Naive B cell (primary cell): ENCODE measurements at regions not wholly inside any gene's neighbourhood (a gene's known extent, or its start where the extent isn't known, plus 50 kb on each side); places are given as distances from the start of the nearest gene placed in this dataset.

Experiments used
- ATAC-seq, 2 donors: fragments of 150-1000 bp; cut with Tn5 transposase; 2 replicates each; pipeline ENCODE4 v1.10.0; 2021; ENCODE audit warnings: low read depth in 2 of 2, mild to moderate bottlenecking in 2 of 2, moderate library complexity in 2 of 2
- DNase-seq: peaks from one replicate; pipeline ENCODE4 v3.0.0; 2022
- H3K27ac Mint-ChIP-seq, 6 donors: one replicate each; pipeline ENCODE4 v1.8.0; 2020 to 2022; ENCODE audit warnings: mild to moderate bottlenecking in 6 of 6, mixed read lengths in 6 of 6, moderate library complexity in 5 of 6, inconsistent platforms in 2 of 6
- H3K27me3 Mint-ChIP-seq, 3 donors: one replicate each; pipeline ENCODE4 v1.8.0; 2021 to 2022; ENCODE audit warnings: mixed read lengths in 3 of 3, mild to moderate bottlenecking in 1 of 3
- H3K36me3 Mint-ChIP-seq, 2 donors: one replicate each; pipeline ENCODE4 v1.8.0; 2020 to 2022; ENCODE audit warnings: mixed read lengths in 2 of 2, inconsistent platforms in 1 of 2, mild to moderate bottlenecking in 1 of 2
- H3K4me1 Mint-ChIP-seq, 3 donors: one replicate each; pipeline ENCODE4 v1.8.0; 2020 to 2022; ENCODE audit warnings: mixed read lengths in 3 of 3, inconsistent platforms in 1 of 3, mild to moderate bottlenecking in 1 of 3, moderate library complexity in 1 of 3
- H3K4me3 Mint-ChIP-seq, 8 donors: one replicate each; pipeline ENCODE4 v1.8.0; 2020 to 2022; ENCODE audit warnings: mild to moderate bottlenecking in 8 of 8, mixed read lengths in 8 of 8, moderate library complexity in 8 of 8, inconsistent platforms in 2 of 8
- H3K9me3 Mint-ChIP-seq, 7 donors: one replicate each; pipeline ENCODE4 v1.8.0; 2020 to 2022; ENCODE audit warnings: mixed read lengths in 7 of 7, mild to moderate bottlenecking in 5 of 7, inconsistent platforms in 2 of 7, moderate library complexity in 1 of 7

DNA sequence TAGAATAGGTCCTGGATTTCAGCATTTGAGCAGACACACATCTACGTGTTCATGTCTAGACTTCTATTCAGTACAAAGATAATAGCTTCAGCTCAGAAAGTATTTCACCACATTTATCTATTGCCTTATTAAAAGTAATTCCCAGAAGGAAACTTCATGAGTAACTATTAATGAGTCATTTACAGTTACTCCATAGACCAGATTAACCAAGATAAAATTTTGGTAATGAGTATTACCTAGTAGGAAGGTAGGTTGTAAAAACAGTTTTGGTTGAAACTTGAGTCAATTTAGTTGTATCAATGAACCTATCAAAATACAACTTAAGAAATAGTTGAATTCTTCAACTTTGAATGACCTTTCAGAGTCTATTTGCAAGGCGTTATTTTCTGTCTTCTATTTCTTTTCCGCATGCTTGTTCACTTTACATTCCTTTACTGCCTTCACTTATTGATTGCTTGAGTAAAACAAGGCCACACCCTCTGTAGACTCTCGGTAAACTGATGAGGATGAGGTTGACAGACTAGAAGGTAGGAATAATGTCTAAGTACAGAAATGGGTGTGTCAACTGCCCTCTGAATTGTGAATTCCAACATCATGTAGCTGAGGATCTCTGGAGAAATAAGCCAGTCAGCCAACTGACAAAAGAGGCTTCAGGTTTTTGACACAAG is 1165.6 kb upstream of the ZEB2 start:
- DNase-seq (no peak), ATAC-seq (no peak)
- H3K27ac Mint-ChIP-seq: no peak overlapping the region
- H3K4me3 Mint-ChIP-seq: no peak overlapping the region
- no peaks in the 10 kb centered on the region for H3K27me3 Mint-ChIP-seq
- H3K36me3 Mint-ChIP-seq: no peaks in the 10 kb centered on the region
- H3K4me1 Mint-ChIP-seq: peaks cover 10 to 12% (median 11%) of the 10 kb centered on the region in 3 donors
- H3K9me3 Mint-ChIP-seq: peaks cover 0 to 1% (median 0%) of the 10 kb centered on the region in 7 donors

DNA sequence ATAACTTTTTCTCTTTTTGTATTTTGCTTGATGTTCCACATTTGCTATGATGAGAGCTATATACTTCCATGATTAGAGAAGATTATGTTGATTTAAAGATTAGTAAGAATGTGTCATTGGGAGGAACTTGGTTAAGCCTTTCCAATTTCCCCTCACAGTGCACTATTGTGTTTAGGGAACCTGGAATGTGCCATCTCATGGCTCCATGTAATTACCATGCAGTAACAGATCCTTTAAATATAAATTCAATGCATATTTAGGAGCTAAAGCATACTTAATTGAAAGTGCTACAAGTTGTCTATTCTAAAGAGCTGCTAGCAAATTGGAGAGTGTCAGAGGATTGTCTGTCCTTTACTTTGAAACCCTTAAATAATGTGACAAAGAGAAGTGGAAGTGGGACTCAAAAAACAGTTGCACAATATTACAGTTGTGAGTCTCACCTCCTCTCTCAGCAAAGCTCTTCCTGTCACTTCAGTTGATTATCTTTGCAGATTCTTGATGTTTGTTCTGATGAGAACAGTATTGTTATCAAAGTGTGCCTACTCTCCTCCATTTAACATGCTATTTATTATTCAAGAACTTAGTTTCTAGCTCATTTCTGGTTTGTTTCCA is 1162.7 kb upstream of the ZEB2 start:
- H3K27me3 Mint-ChIP-seq: no peaks in the 10 kb centered on the region
- no peak overlapping the region for H3K4me3 Mint-ChIP-seq
- no peaks in the 10 kb centered on the region for H3K36me3 Mint-ChIP-seq
- ATAC-seq (no peak), DNase-seq (no peak)
- H3K9me3 Mint-ChIP-seq: peaks cover 0 to 1% (median 0%) of the 10 kb centered on the region in 7 donors
- H3K27ac Mint-ChIP-seq: peak overlapping the region in 1 of 6 donors; percentile 27
- H3K4me1 Mint-ChIP-seq: peaks cover 4 to 5% (median 5%) of the 10 kb centered on the region in 3 donors

DNA sequence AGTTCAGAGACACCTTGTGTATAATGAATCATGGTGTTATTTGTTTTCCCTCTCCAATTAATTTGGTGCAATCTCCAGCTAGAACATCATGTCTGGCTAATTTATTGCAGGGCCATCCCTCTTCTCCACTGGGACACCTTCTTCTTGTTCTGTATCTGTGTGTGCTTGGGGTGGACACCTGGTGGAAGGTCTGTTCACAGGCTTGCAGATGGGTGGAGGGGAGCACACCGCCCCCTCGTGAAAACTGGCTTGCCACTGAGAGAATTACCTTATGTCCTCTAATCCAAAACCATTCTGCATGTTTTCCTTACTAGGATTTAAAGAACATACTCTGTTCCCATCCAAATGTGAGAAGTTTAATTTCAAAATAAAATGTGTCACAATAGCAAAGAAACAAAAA is 1160.4 kb upstream of the ZEB2 start:
- Mint-ChIP-seq H3K4me1 (no peaks in the 10 kb centered on the region), H3K9me3 (peaks cover 0 to 1% (median 0%) of the 10 kb centered on the region in 7 donors), H3K36me3 (no peaks in the 10 kb centered on the region), H3K27ac (no peak overlapping the region), H3K27me3 (no peaks in the 10 kb centered on the region), H3K4me3 (no peak overlapping the region)
- DNase-seq (no peak), ATAC-seq (no peak)

DNA sequence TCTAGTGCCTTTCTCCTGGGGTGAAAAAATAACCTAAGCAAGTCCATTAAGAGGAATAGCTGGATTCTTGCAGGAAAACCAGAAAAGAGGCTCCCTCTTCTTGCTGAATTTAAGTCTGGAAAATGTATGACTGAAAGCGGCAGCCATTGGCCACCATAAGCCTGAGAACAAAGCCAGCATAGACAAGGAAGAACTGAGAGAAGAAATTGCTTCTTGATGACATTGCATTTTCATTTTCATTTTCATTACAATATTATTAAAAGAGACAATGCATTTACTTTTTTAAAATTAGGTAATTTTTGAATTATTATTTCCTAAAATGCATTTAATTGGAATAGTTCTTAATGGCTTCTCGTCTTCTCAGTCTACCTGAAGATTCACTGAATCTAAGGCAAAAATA is 1157.5 kb upstream of the ZEB2 start:
- H3K4me3 Mint-ChIP-seq: no peak overlapping the region

DNA sequence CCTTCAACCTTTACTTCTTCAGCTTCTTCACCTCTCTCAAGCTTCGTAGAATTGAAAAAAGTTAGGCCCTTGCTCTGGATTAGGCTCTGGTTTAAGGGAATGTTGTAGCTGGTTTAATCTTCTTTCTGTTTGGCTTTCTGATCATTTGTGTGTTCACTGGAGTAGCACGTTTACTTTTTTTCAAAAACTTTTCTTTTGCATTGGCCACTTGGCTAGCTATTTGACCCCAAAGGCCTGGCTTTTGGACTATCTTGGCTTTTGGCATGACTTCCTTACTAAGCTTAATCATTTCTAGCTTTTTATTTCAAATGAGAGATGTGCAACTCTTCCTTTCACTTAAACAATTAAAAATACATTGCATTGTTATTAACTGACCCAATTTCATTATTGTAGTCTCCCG is 1154.8 kb upstream of the ZEB2 start:
- ATAC-seq: no peak
- no peak overlapping the region for H3K4me3 Mint-ChIP-seq
- H3K9me3 Mint-ChIP-seq: no peaks in the 10 kb centered on the region
- H3K27me3 Mint-ChIP-seq: no peaks in the 10 kb centered on the region
- H3K4me1 Mint-ChIP-seq: peaks cover 0 to 12% (median 5%) of the 10 kb centered on the region in 3 donors
- no peak overlapping the region for H3K27ac Mint-ChIP-seq
- no peak for DNase-seq
- H3K36me3 Mint-ChIP-seq: no peaks in the 10 kb centered on the region

More for the DNA sequence above, 1157.5 kb upstream of the ZEB2 start:
- Mint-ChIP-seq H3K27me3 (no peaks in the 10 kb centered on the region), H3K27ac (no peak overlapping the region), H3K4me1 (peaks cover 0 to 3% (median 0%) of the 10 kb centered on the region in 3 donors), H3K36me3 (no peaks in the 10 kb centered on the region), H3K9me3 (peaks cover 0 to 1% (median 0%) of the 10 kb centered on the region in 7 donors)
- ATAC-seq (no peak), DNase-seq (no peak)

DNA sequence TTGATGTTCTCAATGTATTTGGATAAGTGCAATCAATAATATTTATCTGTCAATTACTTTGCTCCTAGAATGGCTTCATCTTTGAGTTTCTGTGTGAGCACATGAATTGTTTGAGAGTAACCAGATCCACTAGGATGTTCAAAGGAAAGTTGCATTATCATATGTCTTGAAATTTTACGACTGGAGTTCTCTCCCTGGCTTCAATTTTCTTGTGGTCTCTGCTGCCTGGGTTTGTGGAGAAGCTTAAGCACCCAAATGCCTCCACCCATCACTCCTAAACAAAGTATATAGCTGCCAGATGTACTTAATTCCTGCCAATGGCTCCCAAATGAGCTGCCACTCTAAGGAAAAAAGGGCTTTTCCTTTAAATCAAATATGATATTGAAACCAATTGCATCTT is 1149.4 kb upstream of the ZEB2 start:
- no peak overlapping the region for H3K27ac Mint-ChIP-seq
- ATAC-seq (no peak), DNase-seq (no peak)
- H3K9me3 Mint-ChIP-seq: no peaks in the 10 kb centered on the region
- H3K27me3 Mint-ChIP-seq: no peaks in the 10 kb centered on the region
- H3K4me1 Mint-ChIP-seq: peaks cover 0 to 12% (median 5%) of the 10 kb centered on the region in 3 donors
- H3K36me3 Mint-ChIP-seq: no peaks in the 10 kb centered on the region
- H3K4me3 Mint-ChIP-seq: no peak overlapping the region

DNA sequence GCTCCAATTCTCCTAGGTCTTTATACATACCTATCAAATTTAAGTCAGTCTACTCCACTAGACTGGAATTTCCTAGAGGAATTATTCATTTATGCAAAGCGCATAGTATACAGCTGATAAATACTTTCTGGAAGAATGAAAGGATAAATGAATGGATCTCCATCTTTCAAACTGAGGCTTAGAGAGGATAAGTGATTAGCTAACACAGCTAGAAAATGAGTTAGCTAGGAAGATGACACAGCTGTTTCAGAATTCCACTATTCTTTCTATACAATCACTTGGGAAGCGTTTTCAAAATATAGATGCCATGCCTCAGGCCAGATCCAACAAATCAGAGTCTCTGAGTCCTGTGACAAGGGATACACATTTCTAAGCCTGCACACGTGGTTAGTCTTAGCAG is 1146.6 kb upstream of the ZEB2 start:
- no peak for ATAC-seq
- H3K9me3 Mint-ChIP-seq: no peaks in the 10 kb centered on the region
- H3K36me3 Mint-ChIP-seq: no peaks in the 10 kb centered on the region
- H3K27ac Mint-ChIP-seq: no peak overlapping the region
- H3K27me3 Mint-ChIP-seq: no peaks in the 10 kb centered on the region
- DNase-seq: no peak
- no peak overlapping the region for H3K4me3 Mint-ChIP-seq
- peaks cover 0 to under 1% (median 0%) of the 10 kb centered on the region in 3 donors for H3K4me1 Mint-ChIP-seq

DNA sequence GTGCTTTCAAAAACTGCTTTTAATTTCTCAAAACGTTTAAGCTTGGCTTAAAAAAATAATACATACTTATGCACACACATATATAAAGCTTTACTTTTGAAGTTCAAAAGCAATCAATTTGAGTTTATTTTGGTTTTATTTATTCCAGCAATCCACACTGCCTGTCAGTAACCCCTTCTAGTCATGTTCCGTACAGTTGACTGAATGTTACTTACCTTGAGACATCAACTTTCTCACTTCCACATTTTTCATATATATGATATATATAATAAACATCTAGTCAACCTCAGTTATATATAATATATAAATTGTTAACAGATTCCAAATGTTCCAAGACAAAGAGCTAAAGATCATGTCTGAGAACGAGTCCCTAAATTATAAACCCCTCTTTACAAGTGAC is 1137.3 kb upstream of the ZEB2 start:
- no peaks in the 10 kb centered on the region for H3K36me3 Mint-ChIP-seq
- no peak for ATAC-seq

DNA sequence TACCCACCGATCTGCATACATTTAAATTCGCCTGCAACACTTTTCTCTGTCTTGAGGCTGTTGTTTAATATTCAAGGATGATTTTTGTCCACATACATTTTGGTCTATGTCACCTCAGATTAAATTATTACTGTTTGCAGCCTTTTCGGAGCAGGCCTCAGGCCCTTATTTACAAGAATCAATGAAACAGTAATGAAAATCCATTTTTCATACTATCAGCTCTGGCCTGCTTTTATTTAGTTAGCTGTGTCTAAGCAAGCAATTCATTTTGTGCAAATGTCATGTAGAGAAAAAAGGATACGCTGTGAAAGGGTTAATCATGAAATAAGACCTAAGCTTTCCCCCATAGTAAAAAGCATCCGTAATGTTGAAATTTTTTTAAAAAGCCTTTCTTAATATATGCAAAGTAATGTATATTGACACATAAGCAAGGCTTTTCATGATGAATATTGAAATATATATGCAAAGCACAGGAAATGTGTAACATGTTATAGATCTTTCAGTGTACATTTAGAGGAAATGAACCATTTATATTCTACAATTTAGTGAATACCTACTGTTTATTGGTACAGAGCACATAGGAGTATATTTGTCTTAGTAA is 1135.3 kb upstream of the ZEB2 start:
- no peak for ATAC-seq

More for the DNA sequence above, 1137.3 kb upstream of the ZEB2 start:
- H3K9me3 Mint-ChIP-seq: no peaks in the 10 kb centered on the region
- no peak overlapping the region for H3K27ac Mint-ChIP-seq
- no peak overlapping the region for H3K4me3 Mint-ChIP-seq
- DNase-seq: no peak
- H3K4me1 Mint-ChIP-seq: peaks cover 0 to 5% (median 0%) of the 10 kb centered on the region in 3 donors
- no peaks in the 10 kb centered on the region for H3K27me3 Mint-ChIP-seq

DNA sequence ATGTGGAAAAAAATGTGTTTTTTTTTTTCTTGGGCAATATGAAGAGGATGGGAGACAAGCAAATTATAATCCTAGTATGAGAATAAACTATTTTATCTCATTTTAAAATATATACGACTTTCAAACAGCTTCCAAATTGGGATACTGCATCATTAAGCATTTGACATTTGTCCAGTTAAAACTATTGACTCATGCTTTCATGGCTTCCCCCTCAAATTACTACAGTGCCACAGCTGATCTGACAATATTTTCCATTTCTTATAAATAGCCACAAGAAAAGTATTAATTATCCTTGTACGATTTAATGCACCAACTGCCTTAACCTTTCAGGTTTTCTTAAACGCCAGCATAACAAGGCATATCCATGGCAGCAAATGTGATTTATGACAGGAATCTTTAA is 1134.8 kb upstream of the ZEB2 start:
- Mint-ChIP-seq H3K9me3 (peaks cover 0 to 4% (median 0%) of the 10 kb centered on the region in 7 donors), H3K4me1 (peaks cover 0 to 5% (median 0%) of the 10 kb centered on the region in 3 donors), H3K27ac (no peak overlapping the region), H3K36me3 (no peaks in the 10 kb centered on the region), H3K27me3 (no peaks in the 10 kb centered on the region), H3K4me3 (no peak overlapping the region)
- ATAC-seq: no peak
- no peak for DNase-seq

More for the DNA sequence above, 1135.3 kb upstream of the ZEB2 start:
- Mint-ChIP-seq H3K36me3 (no peaks in the 10 kb centered on the region), H3K27ac (no peak overlapping the region), H3K9me3 (peaks cover 0 to under 1% (median 0%) of the 10 kb centered on the region in 7 donors), H3K4me1 (peaks cover 0 to 5% (median 0%) of the 10 kb centered on the region in 3 donors), H3K4me3 (no peak overlapping the region), H3K27me3 (no peaks in the 10 kb centered on the region)
- DNase-seq: no peak

DNA sequence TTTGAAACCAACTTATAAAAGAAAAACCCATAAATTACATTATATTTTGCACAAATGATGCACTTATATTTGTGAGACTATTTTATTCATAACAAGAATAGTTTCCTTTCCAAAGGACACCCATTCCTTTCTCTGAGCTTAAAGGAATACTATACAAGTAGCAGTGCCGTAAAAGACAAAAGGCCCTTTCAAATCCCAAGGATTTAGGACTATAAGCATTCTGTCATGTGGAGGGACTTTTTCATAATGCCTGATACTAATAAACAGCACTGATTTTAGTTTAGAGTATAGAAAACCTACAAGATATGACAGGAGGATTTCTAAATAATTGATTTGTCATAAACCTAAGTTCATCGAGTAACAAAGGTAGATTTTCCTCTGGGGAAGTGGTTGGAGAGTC is 1134.2 kb upstream of the ZEB2 start:
- Mint-ChIP-seq H3K27me3 (no peaks in the 10 kb centered on the region), H3K4me1 (peaks cover 0 to 5% (median 0%) of the 10 kb centered on the region in 3 donors), H3K36me3 (no peaks in the 10 kb centered on the region), H3K9me3 (peaks cover 0 to 4% (median 0%) of the 10 kb centered on the region in 7 donors), H3K4me3 (no peak overlapping the region), H3K27ac (no peak overlapping the region)
- DNase-seq: no peak
- ATAC-seq: no peak

DNA sequence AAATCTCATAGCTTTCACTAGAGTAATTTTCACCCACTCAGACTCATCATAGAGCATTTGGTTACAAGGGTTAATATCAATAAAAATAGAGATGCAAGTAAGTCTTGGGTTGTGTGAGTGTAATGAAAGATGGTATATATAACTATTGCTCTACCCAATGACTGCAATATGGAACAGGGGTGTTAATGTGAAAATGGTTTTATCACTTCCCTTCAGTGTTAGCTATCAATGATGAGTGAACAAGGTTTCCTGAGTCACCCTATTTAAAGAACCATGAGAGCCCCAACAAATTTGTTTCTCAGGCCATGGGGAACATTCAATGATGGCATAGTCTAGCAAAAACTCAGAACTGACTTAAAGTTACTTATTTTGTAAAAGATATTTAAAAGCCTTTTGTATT is 1133.6 kb upstream of the ZEB2 start:
- no peak overlapping the region for H3K27ac Mint-ChIP-seq
- no peaks in the 10 kb centered on the region for H3K27me3 Mint-ChIP-seq
- peaks cover 0 to 5% (median 0%) of the 10 kb centered on the region in 3 donors for H3K4me1 Mint-ChIP-seq
- no peak overlapping the region for H3K4me3 Mint-ChIP-seq
- no peak for DNase-seq
- peaks cover 0 to 4% (median 0%) of the 10 kb centered on the region in 7 donors for H3K9me3 Mint-ChIP-seq
- no peak for ATAC-seq
- no peaks in the 10 kb centered on the region for H3K36me3 Mint-ChIP-seq

DNA sequence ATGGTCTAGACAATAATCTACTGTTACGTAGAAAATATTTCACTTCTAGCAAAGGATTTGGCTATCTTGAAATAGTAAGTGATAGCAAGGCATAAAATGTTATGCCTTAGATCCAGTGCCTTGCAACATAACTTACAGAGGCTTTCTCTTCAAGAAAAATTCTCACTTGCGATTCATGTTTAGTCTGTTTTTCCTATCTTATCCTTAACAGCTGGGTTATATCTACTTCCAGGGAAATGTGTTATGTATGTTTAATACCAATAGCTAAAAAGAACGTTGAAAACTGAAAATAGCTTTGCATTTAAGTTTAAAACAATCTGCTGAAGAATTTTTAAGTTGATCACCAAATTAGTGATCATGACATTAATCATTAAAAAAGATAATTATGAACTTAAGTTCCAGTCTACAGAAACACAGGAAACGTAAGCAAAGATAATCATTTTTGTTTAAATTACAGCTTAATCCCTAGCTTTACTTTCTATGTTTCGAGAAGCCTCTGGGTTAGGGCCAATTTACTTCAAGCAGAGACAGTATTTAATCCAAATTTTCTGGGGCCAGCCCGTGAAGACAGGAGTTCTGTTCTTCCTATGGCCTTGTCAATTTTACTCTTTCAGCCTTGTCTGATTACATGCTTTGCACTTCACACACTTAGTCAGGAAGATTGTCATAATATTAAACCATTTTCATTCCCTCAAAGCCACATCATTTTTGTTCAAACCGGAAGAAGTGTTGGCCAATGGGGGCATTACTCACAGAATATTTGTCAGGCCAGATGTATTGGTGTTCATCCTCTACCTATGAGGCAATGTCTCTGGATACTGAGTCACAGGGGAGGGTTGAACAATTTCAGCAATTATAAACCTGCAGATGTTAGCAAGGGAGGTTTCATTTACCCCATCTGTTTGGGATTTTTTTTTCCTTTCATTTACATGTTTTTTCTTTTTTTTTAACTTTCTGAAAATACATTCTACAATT is 1132.9 kb upstream of the ZEB2 start:
- Mint-ChIP-seq H3K27ac (no peak overlapping the region), H3K4me3 (no peak overlapping the region), H3K9me3 (peaks cover 0 to 4% (median 0%) of the 10 kb centered on the region in 7 donors), H3K36me3 (no peaks in the 10 kb centered on the region), H3K4me1 (peaks cover 0 to 5% (median 0%) of the 10 kb centered on the region in 3 donors), H3K27me3 (no peaks in the 10 kb centered on the region)
- DNase-seq (no peak), ATAC-seq (no peak)
